Right atrium auricular region (tissue), 2 donors: ENCODE measurements at regions not wholly inside any gene's neighbourhood (a gene's known extent, or its start where the extent isn't known, plus 50 kb on each side); places are given as distances from the start of the nearest gene placed in this dataset.

Experiments
- DNase-seq: peaks from one replicate; pipeline ENCODE4 v3.0.0-alpha.2; 2019; ENCODE audit warnings: low spot score
- H3K27ac ChIP-seq, 2 donors: fragments of 200-600 bp; sonication (generic); 1 replicate in 1 of 2; 2 replicates in 1 of 2; pipeline ENCODE4 v1.5.1; 2016 to 2019
- H3K27me3 ChIP-seq, 2 donors: fragments of 200-600 bp; sonication (generic); one replicate each; pipeline versions ENCODE4 v1.5.1 to v1.6.0; 2017 to 2019
- H3K36me3 ChIP-seq: fragments of 200-600 bp; sonication (generic); one replicate; pipeline ENCODE4 v1.5.1; 2016
- H3K4me1 ChIP-seq, 2 donors: fragments of 200-600 bp; sonication (generic); one replicate each; pipeline versions ENCODE4 v1.5.1 to v1.6.0; 2017 to 2019
- H3K4me3 ChIP-seq, 2 donors: fragments of 200-600 bp; sonication (generic); 1 replicate in 1 of 2; 2 replicates in 1 of 2; pipeline ENCODE4 v1.5.1; 2017 to 2019; ENCODE audit warnings: mild to moderate bottlenecking in 1 of 2, moderate library complexity in 1 of 2
- H3K9me3 ChIP-seq, 2 donors: fragments of 200-600 bp; sonication (generic); one replicate each; pipeline ENCODE4 v1.5.1; 2019
- CTCF ChIP-seq, 2 donors: fragments of 200-600 bp; sonication (generic); IDR thresholded peaks; one replicate each; pipeline ENCODE4 v1.5.1; 2019; ENCODE audit warnings: antibody characterized with exemption in 2 of 2

GRCh38 chr1:5343256-5344020 lies 648.8 kb downstream of the NPHP4 start:
- TF ChIP-seq CTCF (IDR thresholded peaks at IDR 0.05): no peak
- H3K36me3 ChIP-seq: no peaks in the 10 kb centered on the region
- no peaks in the 10 kb centered on the region for H3K9me3 ChIP-seq
- no peak for DNase-seq
- no peaks in the 10 kb centered on the region for H3K4me1 ChIP-seq
- no peak overlapping the region for H3K4me3 ChIP-seq
- no peaks in the 10 kb centered on the region for H3K27me3 ChIP-seq
- H3K27ac ChIP-seq: no peak overlapping the region

GRCh38 chr1:5342830-5343229 lies 649.4 kb downstream of the NPHP4 start:
- Histone ChIP-seq H3K27ac (no peak overlapping the region), H3K4me3 (no peak overlapping the region), H3K27me3 (no peaks in the 10 kb centered on the region), H3K9me3 (no peaks in the 10 kb centered on the region), H3K4me1 (no peaks in the 10 kb centered on the region), H3K36me3 (no peaks in the 10 kb centered on the region)
- no peak for DNase-seq
- TF ChIP-seq CTCF (IDR thresholded peaks at IDR 0.05): no peak

- Histone ChIP-seq H3K4me3 (no peak overlapping the region), H3K27me3 (no peaks in the 10 kb centered on the region), H3K36me3 (no peaks in the 10 kb centered on the region), H3K27ac (no peak overlapping the region), H3K4me1 (no peaks in the 10 kb centered on the region), H3K9me3 (no peaks in the 10 kb centered on the region)
- DNase-seq: no peak
- TF ChIP-seq CTCF (IDR thresholded peaks at IDR 0.05): no peak
Observed at GRCh38 chr1:5342172-5342571, 650.1 kb downstream of the NPHP4 start.

- Histone ChIP-seq H3K27me3 (no peaks in the 10 kb centered on the region), H3K4me3 (no peak overlapping the region), H3K36me3 (no peaks in the 10 kb centered on the region), H3K9me3 (no peaks in the 10 kb centered on the region), H3K27ac (no peak overlapping the region), H3K4me1 (no peaks in the 10 kb centered on the region)
- DNase-seq: no peak
- no peak for TF ChIP-seq CTCF (IDR thresholded peaks at IDR 0.05)
Observed at GRCh38 chr1:5341471-5341870, 650.8 kb downstream of the NPHP4 start.

GRCh38 chr1:5340560-5341130 lies 651.6 kb downstream of the NPHP4 start:
- Histone ChIP-seq H3K4me1 (no peaks in the 10 kb centered on the region), H3K27me3 (no peaks in the 10 kb centered on the region), H3K9me3 (no peaks in the 10 kb centered on the region), H3K27ac (no peak overlapping the region), H3K36me3 (no peaks in the 10 kb centered on the region), H3K4me3 (no peak overlapping the region)
- TF ChIP-seq CTCF (IDR thresholded peaks at IDR 0.05): no peak
- no peak for DNase-seq

GRCh38 chr1:5338466-5338865 lies 653.8 kb downstream of the NPHP4 start:
- H3K36me3 ChIP-seq: no peaks in the 10 kb centered on the region
- no peak overlapping the region for H3K27ac ChIP-seq
- H3K9me3 ChIP-seq: no peaks in the 10 kb centered on the region
- no peak for DNase-seq
- no peak overlapping the region for H3K4me3 ChIP-seq
- no peaks in the 10 kb centered on the region for H3K27me3 ChIP-seq
- no peaks in the 10 kb centered on the region for H3K4me1 ChIP-seq
- no peak for TF ChIP-seq CTCF (IDR thresholded peaks at IDR 0.05)
